ENCODE measurements at regions not wholly inside any gene's neighbourhood (a gene's known extent, or its start where the extent isn't known, plus 50 kb on each side); places are given as distances from the start of the nearest gene placed in this dataset.

GRCh38 chr14:97624985-97625384 is 827.8 kb downstream of the VRK1 start:
- dilution Hi-C loops (cut with MboI; ENCODE audit: extremely low pct_ligation_motif_present, low sequenced_read_pairs), result no loop called here
- no peak overlapping the region for H2AFZ ChIP-seq (ENCODE audit: low read depth, low read length)
- no TSS peak for BruUV-seq (replicated peaks)
- ChIA-PET CTCF (no interaction called here), POLR2A (no interaction called here)
- H3K4me2 ChIP-seq (ENCODE audit: insufficient read depth, low read length), result no peak overlapping the region
- H3K4me1 ChIP-seq (ENCODE audit: control insufficient read depth, extremely low read depth, insufficient read depth, low read length), result no peaks in the 10 kb centered on the region
- H3K27ac ChIP-seq (ENCODE audit: insufficient read depth, low read depth, low read length), result no peak overlapping the region
- no peaks in the 10 kb centered on the region for H4K20me1 ChIP-seq (replicated peaks; ENCODE audit: control insufficient read depth, extremely low read depth, insufficient read depth, low read length)
- no peaks in the 10 kb centered on the region for H3K36me3 ChIP-seq (ENCODE audit: control insufficient read depth in 2 of 2, extremely low read depth in 1 of 2, insufficient read depth in 2 of 2, low read length in 2 of 2)
- FAIRE-seq, result no peak
- no peak for TF ChIP-seq MYC (IDR thresholded peaks at IDR 0.05; ENCODE audit: low read depth, low read length)
- no peak for TF ChIP-seq MAX (IDR thresholded peaks at IDR 0.05; ENCODE audit: insufficient read depth, insufficient read length)
- no peak for TF ChIP-seq POLR2A (IDR thresholded peaks at IDR 0.05; ENCODE audit: low read depth, low read length)
- no peak for TF ChIP-seq GATA2 (IDR thresholded peaks at IDR 0.05; ENCODE audit: insufficient read depth, insufficient read length, low read depth, low read length)
- TF ChIP-seq POLR2AphosphoS5 (IDR thresholded peaks at IDR 0.05; ENCODE audit: insufficient read depth, low read depth, low read length), result no peak
- no peak for TF ChIP-seq FOS (IDR thresholded peaks at IDR 0.05; ENCODE audit: borderline replicate concordance, insufficient read depth, low read length)
- no peak for TF ChIP-seq EZH2 (IDR thresholded peaks at IDR 0.05; ENCODE audit: borderline replicate concordance, low read depth, low read length, severe bottlenecking)
- no peak for TF ChIP-seq JUN (IDR thresholded peaks at IDR 0.05; ENCODE audit: borderline replicate concordance, insufficient read depth, insufficient read length, low read depth)
- no peak for TF ChIP-seq CTCF (IDR thresholded peaks at IDR 0.05; ENCODE audit: extremely low read depth in 1 of 2, insufficient read depth in 1 of 2, low read depth in 1 of 2, low read length in 2 of 2)
- no peak overlapping the region for H3K9ac ChIP-seq (replicated peaks; ENCODE audit: extremely low read depth, insufficient read depth, low read length)
- H3K27me3 ChIP-seq (ENCODE audit: control insufficient read depth in 2 of 2, insufficient read depth in 2 of 2, low read length in 2 of 2), result no peaks in the 10 kb centered on the region
- no peaks in the 10 kb centered on the region for H3K9me1 ChIP-seq (replicated peaks; ENCODE audit: control insufficient read depth, extremely low read depth, insufficient read depth, low read length)
- no peaks in the 10 kb centered on the region for H3K79me2 ChIP-seq (ENCODE audit: control insufficient read depth, insufficient read depth, low read length)
- intact Hi-C loops (cut with micrococcal nuclease), result no loop called here
- no peak overlapping the region for H3K4me3 ChIP-seq (replicated peaks in 1 of 3; ENCODE audit: insufficient read depth in 1 of 3, low read depth in 1 of 3, low read length in 3 of 3)
- no peak for DNase-seq (ENCODE audit: low read depth, low spot score)
- H3K9me3 ChIP-seq (replicated peaks; ENCODE audit: control insufficient read depth, insufficient read depth, low read length), result peaks cover 4% of the 10 kb centered on the region
